IMR-90 (cell line): ENCODE measurements at regions not wholly inside any gene's neighbourhood (a gene's known extent, or its start where the extent isn't known, plus 50 kb on each side); places are given as distances from the start of the nearest gene placed in this dataset.

ENCODE experiments used
- ATAC-seq: fragments of 200-7000 bp; cut with Tn5 transposase; 2 replicates; pipeline ENCODE4 v1.9.1; 2020; ENCODE audit warnings: low read depth, mild to moderate bottlenecking, moderate library complexity
- BruUV-seq: library from RNA; stranded (reverse); fragments of 400-500 nt; replicated peaks from 2 replicates; lab custom pipeline; 2021; lab: Mats Ljungman, UMichigan
- CTCF ChIA-PET: fragments of 300-600 bp; formaldehyde crosslinking; extraction: SDS; loops from one replicate; lab custom pipeline; 2021; ENCODE audit warnings: antibody characterized with exemption; lab: Yijun Ruan, JAX
- POLR2A ChIA-PET: fragments of 300-600 bp; sonication (Branson Sonifier 250); formaldehyde crosslinking; loops from one replicate; lab custom pipeline; 2022; ENCODE audit warnings: antibody characterized with exemption; ENCODE audit not compliant: unreplicated experiment; lab: Charles Lee
- DNase-seq: peaks from one replicate; pipeline ENCODE4 v3.0.0; 2013
- H2AFZ ChIP-seq: replicated peaks from 2 replicates; pipeline ENCODE3; 2013; ENCODE audit warnings: low read length, mild to moderate bottlenecking; ENCODE audit not compliant: poor library complexity
- H2AK5ac ChIP-seq: 2 replicates; pipeline ENCODE4 v1.6.1; 2013; ENCODE audit warnings: low read depth, low read length, inconsistent platforms
- H2AK9ac ChIP-seq: replicated peaks from 2 replicates; pipeline ENCODE3; 2013; ENCODE audit warnings: mild to moderate bottlenecking, low read depth, low read length, moderate library complexity; ENCODE audit not compliant: poor library complexity
- H2BK120ac ChIP-seq: 2 replicates; pipeline ENCODE4 v1.6.1; 2013; ENCODE audit warnings: low read depth, low read length, inconsistent platforms
- H2BK15ac ChIP-seq: 3 replicates; pipeline ENCODE4 v1.6.1; 2013; ENCODE audit warnings: low read depth, low read length, inconsistent platforms
- H2BK20ac ChIP-seq: 2 replicates; pipeline ENCODE4 v1.6.1; 2013; ENCODE audit warnings: low read depth, mild to moderate bottlenecking, inconsistent platforms, low read length, moderate library complexity
- H2BK5ac ChIP-seq: 2 replicates; pipeline ENCODE4 v1.6.1; 2013; ENCODE audit warnings: mild to moderate bottlenecking, low read depth, low read length, inconsistent platforms; ENCODE audit not compliant: poor library complexity, severe bottlenecking
- H3K14ac ChIP-seq: replicated peaks from 2 replicates; pipeline ENCODE4 v1.6.1; 2013; ENCODE audit warnings: low read depth, low read length, inconsistent platforms
- H3K18ac ChIP-seq: 2 replicates; pipeline ENCODE4 v1.6.1; 2013; ENCODE audit warnings: low read depth, low read length, control low read depth
- H3K23ac ChIP-seq: 2 replicates; pipeline ENCODE4 v1.6.1; 2013; ENCODE audit warnings: low read depth, low read length, inconsistent platforms
- H3K27ac ChIP-seq: 2 replicates; pipeline ENCODE4 v1.5.1; 2013; ENCODE audit warnings: mild to moderate bottlenecking, control low read depth, low read length; ENCODE audit not compliant: insufficient read depth
- H3K27me3 ChIP-seq: 2 replicates; pipeline ENCODE4 v1.6.1; 2013; ENCODE audit warnings: low read length; ENCODE audit not compliant: control insufficient read depth, insufficient read depth
- H3K36me3 ChIP-seq: 2 replicates; pipeline ENCODE4 v1.6.1; 2013; ENCODE audit warnings: low read length, mixed read lengths; ENCODE audit not compliant: control insufficient read depth, insufficient read depth
- H3K4ac ChIP-seq: 2 replicates; pipeline ENCODE4 v1.6.1; 2013; ENCODE audit warnings: low read depth, low read length, inconsistent platforms
- H3K4me1 ChIP-seq: 2 replicates; pipeline ENCODE4 v1.6.1; 2013; ENCODE audit warnings: low read length, mixed read lengths; ENCODE audit not compliant: control insufficient read depth, insufficient read depth
- H3K4me2 ChIP-seq: 2 replicates; pipeline ENCODE4 v1.6.1; 2013; ENCODE audit warnings: low read depth, mild to moderate bottlenecking, control low read depth, low read length, moderate library complexity
- H3K4me3 ChIP-seq: 2 replicates; pipeline ENCODE4 v1.5.1; 2013; ENCODE audit warnings: low read depth, mild to moderate bottlenecking, control low read depth, low read length, moderate library complexity; ENCODE audit not compliant: insufficient read depth
- H3K56ac ChIP-seq: 2 replicates; pipeline ENCODE4 v1.6.1; 2013; ENCODE audit warnings: low read length, inconsistent platforms; ENCODE audit not compliant: insufficient read depth; ENCODE audit errors: extremely low read depth
- H3K79me1 ChIP-seq, 2 experiments: 2 replicates each; pipeline ENCODE4 v1.6.1; 2013; ENCODE audit warnings: low read length in 2 of 2, inconsistent platforms in 1 of 2, low read depth in 1 of 2
- H3K9ac ChIP-seq: 2 replicates; pipeline ENCODE4 v1.6.1; 2013; ENCODE audit warnings: low read depth, low read length, control low read depth
- H3K9me1 ChIP-seq: 2 replicates; pipeline ENCODE4 v1.6.1; 2013; ENCODE audit warnings: low read length, inconsistent platforms; ENCODE audit not compliant: insufficient read depth
- H3K9me3 ChIP-seq: 2 replicates; pipeline ENCODE4 v1.6.1; 2013; ENCODE audit warnings: low read length; ENCODE audit not compliant: control insufficient read depth, insufficient read depth
- H4K20me1 ChIP-seq: 2 replicates; pipeline ENCODE4 v1.6.1; 2013; ENCODE audit warnings: low read length, inconsistent platforms; ENCODE audit not compliant: insufficient read depth
- H4K5ac ChIP-seq: 2 replicates; pipeline ENCODE4 v1.6.1; 2013; ENCODE audit warnings: mild to moderate bottlenecking, low read depth, low read length, control low read depth
- H4K8ac ChIP-seq, 2 experiments: 2 replicates each; pipeline ENCODE4 v1.6.1; 2013; ENCODE audit warnings: low read depth in 2 of 2, low read length in 2 of 2, control low read depth in 1 of 2, inconsistent platforms in 1 of 2
- H4K91ac ChIP-seq: 2 replicates; pipeline ENCODE4 v1.6.1; 2013; ENCODE audit warnings: low read depth, low read length, inconsistent platforms; ENCODE audit not compliant: insufficient read depth
- BHLHE40 ChIP-seq: fragments of 150-350 bp; IDR thresholded peaks from 2 replicates; pipeline ENCODE4 v1.6.1; 2016; ENCODE audit warnings: mild to moderate bottlenecking, low read depth, low read length
- CEBPB ChIP-seq: IDR thresholded peaks from 2 replicates; pipeline ENCODE4 v1.6.1; 2012; ENCODE audit warnings: low read depth, low read length, improper control_type of control experiment
- FOS ChIP-seq: fragments of 150-350 bp; IDR thresholded peaks from 2 replicates; pipeline ENCODE4 v1.6.1; 2016; ENCODE audit warnings: low read depth, low read length
- MAFK ChIP-seq: IDR thresholded peaks from 2 replicates; pipeline ENCODE4 v1.6.1; 2012; ENCODE audit warnings: low read depth, low read length, improper control_type of control experiment
- MXI1 ChIP-seq: IDR thresholded peaks from 2 replicates; pipeline ENCODE4 v1.6.1; 2012; ENCODE audit warnings: low read depth, mild to moderate bottlenecking, low read length, moderate library complexity, borderline replicate concordance
- POLR2A ChIP-seq: IDR thresholded peaks from 2 replicates; pipeline ENCODE4 v1.6.1; 2012; ENCODE audit warnings: mild to moderate bottlenecking, low read depth, low read length
- RAD21 ChIP-seq: IDR thresholded peaks from 2 replicates; pipeline ENCODE4 v1.6.1; 2012; ENCODE audit warnings: low read length, improper control_type of control experiment
- RCOR1 ChIP-seq: IDR thresholded peaks from 2 replicates; pipeline ENCODE4 v1.6.1; 2012; ENCODE audit warnings: mild to moderate bottlenecking, low read length, improper control_type of control experiment; ENCODE audit not compliant: insufficient replicate concordance
- SMC3 ChIP-seq: fragments of 150-350 bp; IDR thresholded peaks from 2 replicates; pipeline ENCODE4 v1.6.1; 2016; ENCODE audit warnings: low read depth, mild to moderate bottlenecking, antibody characterized with exemption, low read length, moderate library complexity
- WGBS, 2 experiments: methylation state at CpG; one replicate each; pipeline versions ENCODE4 v1.1.5 to v1.1.7; 2013; ENCODE audit warnings: missing lambda C conversion rate in 2 of 2; ENCODE audit not compliant: insufficient read length in 1 of 2; ENCODE audit errors: extremely low coverage in 2 of 2; 5-methylcytosine and 5-hydroxymethylcytosine counted together
- dilution Hi-C: fragments of 300-500 bp; cut with HindIII; formaldehyde crosslinking; loops from one replicate; pipeline ENCODE4 v1.14.3; 2018; ENCODE audit warnings: low sequenced_read_pairs; ENCODE audit not compliant: unreplicated experiment
- in situ Hi-C: fragments of 300-500 bp; cut with MboI; formaldehyde crosslinking; loops from 3 replicates; pipeline ENCODE4 v1.14.3; 2019; ENCODE audit warnings: low sequenced_read_pairs, inconsistent platforms, mixed read lengths
- intact Hi-C: fragments of 100-400 bp; cut with micrococcal nuclease; formaldehyde crosslinking; loops from 2 replicates; pipeline ENCODE4 v1.10.0; 2022
- TF ChIP-seq, protein P1 (sequence below): fragments of 150-350 bp; IDR thresholded peaks from 2 replicates; pipeline ENCODE4 v1.6.1; 2017; ENCODE audit warnings: mild to moderate bottlenecking, antibody characterized with exemption, low read length, low read depth

DNA sequence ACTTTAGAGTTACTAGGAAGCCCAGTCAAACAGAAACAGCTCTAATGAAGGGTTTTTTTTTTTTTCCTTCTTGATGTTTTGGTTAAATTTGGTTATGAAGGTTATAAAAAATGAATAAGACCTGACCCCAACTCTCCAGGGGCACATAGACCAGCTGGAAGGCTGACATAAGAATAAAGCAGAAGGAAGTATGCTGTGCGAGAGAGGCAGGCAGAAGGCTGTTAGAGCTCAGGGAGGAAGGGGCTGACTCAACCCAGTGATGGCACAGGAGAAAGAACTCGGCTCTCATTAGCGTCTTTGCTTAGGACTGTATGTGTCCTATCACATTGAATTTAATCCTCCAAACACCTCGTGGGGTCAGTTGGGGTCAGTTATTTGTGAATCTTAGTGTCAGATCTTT is 474.6 kb downstream of the PMP22 start:
- BruUV-seq, result no TSS peak
- Histone ChIP-seq H4K91ac (no peak overlapping the region), H3K14ac (no peak overlapping the region; the same call in 1 of the 2 replicates), H2BK20ac (peak overlapping the region; percentile 53; the same call in 1 of the 2 replicates), H3K4me2 (no peak overlapping the region), H3K4me3 (no peak overlapping the region), H3K9ac (no peak overlapping the region; the same call in 1 of the 2 replicates), H2AK9ac (no peak overlapping the region), H3K36me3 (no peaks in the 10 kb centered on the region), H2BK120ac (peak overlapping the region; percentile 49; the same call in 1 of the 2 replicates), H2BK15ac (no peak overlapping the region; the same call in 2 of the 3 replicates), H3K18ac (no peak overlapping the region), H3K23ac (no peak overlapping the region), H4K20me1 (no peaks in the 10 kb centered on the region), H4K8ac (no peak overlapping the region), H3K4ac (no peak overlapping the region), H3K4me1 (peaks cover 7% of the 10 kb centered on the region), H2AK5ac (no peak overlapping the region), H3K27me3 (no peaks in the 10 kb centered on the region), H3K9me1 (peaks cover 9% of the 10 kb centered on the region), H4K5ac (no peak overlapping the region), H3K79me1 (no peaks in the 10 kb centered on the region), H3K27ac (no peak overlapping the region), H3K56ac (no peak overlapping the region), H3K9me3 (no peaks in the 10 kb centered on the region), H2BK5ac (no peak overlapping the region), H2AFZ (no peak overlapping the region)
- dilution Hi-C loops (no loop called here), intact Hi-C loops (no loop called here), in situ Hi-C loops (no loop called here)
- 60% methylated on average over 1 of the region's 4 CpGs; no CpG with 5 or more reads in 1 of the 2 experiments for WGBS, 2 experiments
- ATAC-seq, result peak; percentile 68
- ChIA-PET POLR2A (interaction anchor here (0.7 kb wide), 1 partner anchor 43 kb away, joined by 5 read pairs; no protein-coding TSS in a partner anchor), CTCF (interaction anchor here (0.6 to 1.1 kb wide), 2 partner anchors 21 to 52 kb away, joined by 3 read pairs; no protein-coding TSS in a partner anchor)
- DNase-seq, result peak; percentile 55
- TF ChIP-seq SMC3, result no peak
- TF ChIP-seq FOS, result no peak
- no peak for TF ChIP-seq RCOR1
- TF ChIP-seq, protein P1, sequence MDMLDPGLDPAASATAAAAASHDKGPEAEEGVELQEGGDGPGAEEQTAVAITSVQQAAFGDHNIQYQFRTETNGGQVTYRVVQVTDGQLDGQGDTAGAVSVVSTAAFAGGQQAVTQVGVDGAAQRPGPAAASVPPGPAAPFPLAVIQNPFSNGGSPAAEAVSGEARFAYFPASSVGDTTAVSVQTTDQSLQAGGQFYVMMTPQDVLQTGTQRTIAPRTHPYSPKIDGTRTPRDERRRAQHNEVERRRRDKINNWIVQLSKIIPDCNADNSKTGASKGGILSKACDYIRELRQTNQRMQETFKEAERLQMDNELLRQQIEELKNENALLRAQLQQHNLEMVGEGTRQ, result no peak
- no peak for TF ChIP-seq RAD21
- TF ChIP-seq POLR2A, result no peak
- no peak for TF ChIP-seq CEBPB
- no peak for TF ChIP-seq MXI1
- no peak for TF ChIP-seq BHLHE40
- no peak for TF ChIP-seq MAFK
